Thyroid gland (tissue), 4 donors: ENCODE measurements at regions not wholly inside any gene's neighbourhood (a gene's known extent, or its start where the extent isn't known, plus 50 kb on each side); places are given as distances from the start of the nearest gene placed in this dataset.

Experiments used
- DNase-seq, 2 donors: peaks; one replicate each; pipeline ENCODE4 v3.0.0-alpha.2; 2019
- H3K27ac ChIP-seq, 3 donors: fragments of 200-600 bp; sonication (generic); 1 replicate in 2 of 3; 2 replicates in 1 of 3; pipeline ENCODE4 v1.5.1; 2016 to 2019; ENCODE audit warnings: mild to moderate bottlenecking in 1 of 3, moderate library complexity in 1 of 3
- H3K27me3 ChIP-seq: fragments of 200-600 bp; sonication (generic); one replicate; pipeline ENCODE4 v1.5.1; 2019
- H3K36me3 ChIP-seq, 2 donors: fragments of 200-600 bp; sonication (generic); one replicate each; pipeline ENCODE4 v1.5.1; 2016 to 2019
- H3K4me1 ChIP-seq, 2 donors: fragments of 200-600 bp; sonication (generic); one replicate each; pipeline ENCODE4 v1.5.1; 2017 to 2019
- H3K4me3 ChIP-seq, 3 donors: fragments of 200-600 bp; sonication (generic); replicated peaks in 1 of 3; 1 replicate in 2 of 3; 2 replicates in 1 of 3; pipeline ENCODE4 v1.5.1; 2016; ENCODE audit warnings: mild to moderate bottlenecking in 1 of 3
- H3K9me3 ChIP-seq: fragments of 200-600 bp; sonication (generic); one replicate; pipeline ENCODE4 v1.5.1; 2017
- CTCF ChIP-seq, 6 experiments: fragments of 200-600 bp in 3 of 6; fragments of 450-650 bp in 3 of 6; sonication (generic) in 3 of 6; IDR thresholded peaks; one replicate each; pipeline ENCODE4 v1.5.1; 2016 to 2019; ENCODE audit warnings: antibody characterized with exemption in 6 of 6, mild to moderate bottlenecking in 2 of 6, inconsistent platforms in 1 of 6, moderate library complexity in 1 of 6
- POLR2A ChIP-seq, 2 donors: fragments of 450-650 bp; IDR thresholded peaks; one replicate each; pipeline ENCODE4 v1.6.1; 2017; ENCODE audit warnings: antibody characterized with exemption in 2 of 2, mild to moderate bottlenecking in 2 of 2, moderate library complexity in 1 of 2
- WGBS, 2 donors: methylation state at CpG; one replicate each; pipeline ENCODE4 v1.1.5; 2017; 5-methylcytosine and 5-hydroxymethylcytosine counted together
- intact Hi-C: fragments of 100-400 bp; cut with DNase I; formaldehyde crosslinking; loops from one replicate; pipeline ENCODE4 v1.15.1; 2023

DNA sequence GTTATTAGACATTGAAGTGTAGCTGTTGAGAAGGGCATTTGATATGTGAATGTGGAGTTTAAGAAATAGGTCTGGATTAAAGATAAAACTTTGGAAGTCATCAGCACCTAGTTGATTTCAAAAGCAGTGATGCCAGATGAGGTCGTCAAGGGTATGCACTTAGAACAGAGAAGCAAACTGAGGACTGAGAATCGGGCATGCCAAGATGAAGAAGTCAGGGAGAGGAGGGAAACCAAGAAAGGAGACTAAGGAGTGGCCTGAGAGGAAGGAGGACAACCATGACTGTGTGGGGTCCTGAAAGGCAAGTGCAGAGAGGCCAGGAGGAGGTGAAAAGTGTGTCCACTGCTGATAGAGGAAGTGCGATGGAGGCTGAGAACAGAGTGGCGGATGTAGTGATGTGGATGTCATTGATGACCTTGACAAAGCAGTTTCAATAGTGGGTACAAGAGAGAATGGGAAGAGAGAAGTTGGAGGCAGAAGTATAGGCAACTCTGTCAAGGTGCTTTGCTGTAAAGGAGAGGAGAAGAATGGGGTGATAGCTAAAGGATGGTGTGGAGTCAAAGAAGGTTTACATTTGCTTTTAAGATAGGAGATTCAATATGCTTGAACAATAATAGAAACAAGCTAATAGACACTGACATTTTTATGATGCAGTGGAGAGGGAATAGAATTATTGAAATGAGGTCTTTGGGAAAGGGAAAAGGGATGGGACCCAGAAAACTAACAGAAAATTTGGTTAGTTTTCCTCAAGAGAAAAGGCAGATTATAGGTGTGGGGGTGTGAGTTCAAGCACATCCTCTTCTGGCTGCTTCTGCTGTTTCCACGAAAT lies 139.7 kb upstream of the TMEM170B start:
- Histone ChIP-seq H3K27ac (no peak overlapping the region), H3K9me3 (no peaks in the 10 kb centered on the region), H3K27me3 (no peaks in the 10 kb centered on the region), H3K4me1 (peaks cover 4% of the 10 kb centered on the region in 2 donors), H3K4me3 (no peak overlapping the region), H3K36me3 (no peaks in the 10 kb centered on the region)
- no peak for DNase-seq
- WGBS, 2 donors, result 91 to 92% methylated on average over 5 of the region's 5 CpGs
- intact Hi-C loops, result no loop called here
- TF ChIP-seq CTCF (IDR thresholded peaks at IDR 0.05) (no peak), POLR2A (IDR thresholded peaks at IDR 0.05) (no peak)

GRCh38 chr6:11396860-11397259 lies 140.7 kb upstream of the TMEM170B start:
- no peak for TF ChIP-seq CTCF (IDR thresholded peaks at IDR 0.05)
- no peak for TF ChIP-seq POLR2A (IDR thresholded peaks at IDR 0.05)
- peaks cover 4% of the 10 kb centered on the region in 2 donors for H3K4me1 ChIP-seq

GRCh38 chr6:11393713-11394627 lies 143.6 kb upstream of the TMEM170B start:
- no peaks in the 10 kb centered on the region for H3K27me3 ChIP-seq
- intact Hi-C loops, result no loop called here
- TF ChIP-seq CTCF (IDR thresholded peaks at IDR 0.05) (no peak), POLR2A (IDR thresholded peaks at IDR 0.05) (no peak)
- H3K9me3 ChIP-seq, result no peaks in the 10 kb centered on the region
- no peak overlapping the region for H3K27ac ChIP-seq
- no peak for DNase-seq
- WGBS, 2 donors, result 83 to 91% methylated on average over 7 of the region's 7 CpGs
- peaks cover 7 to 12% of the 10 kb centered on the region in 2 donors for H3K4me1 ChIP-seq
- no peak overlapping the region for H3K4me3 ChIP-seq
- H3K36me3 ChIP-seq, result no peaks in the 10 kb centered on the region

More at GRCh38 chr6:11396860-11397259, 140.7 kb upstream of the TMEM170B start:
- DNase-seq, result no peak
- Histone ChIP-seq H3K9me3 (no peaks in the 10 kb centered on the region), H3K27me3 (no peaks in the 10 kb centered on the region), H3K4me3 (no peak overlapping the region), H3K27ac (no peak overlapping the region), H3K36me3 (no peaks in the 10 kb centered on the region)
- intact Hi-C loops, result no loop called here
- WGBS, 2 donors, result 82 to 98% methylated on average over 3 of the region's 3 CpGs

GRCh38 chr6:11392778-11393507 lies 144.6 kb upstream of the TMEM170B start:
- no peak for TF ChIP-seq CTCF (IDR thresholded peaks at IDR 0.05)
- no peak for TF ChIP-seq POLR2A (IDR thresholded peaks at IDR 0.05)
- Histone ChIP-seq H3K4me1 (peaks cover 7 to 15% of the 10 kb centered on the region in 2 donors), H3K9me3 (no peaks in the 10 kb centered on the region), H3K27ac (peak overlapping the region in 1 of 3 donors; percentile 11), H3K27me3 (no peaks in the 10 kb centered on the region), H3K4me3 (no peak overlapping the region), H3K36me3 (no peaks in the 10 kb centered on the region)
- peak in 1 of 2 donors; percentile 12 for DNase-seq
- intact Hi-C loops, result no loop called here
- WGBS, 2 donors, result 76 to 77% methylated on average over 11 of the region's 11 CpGs
